ENCODE measurements at regions not wholly inside any gene's neighbourhood (a gene's known extent, or its start where the extent isn't known, plus 50 kb on each side); places are given as distances from the start of the nearest gene placed in this dataset.
"Not testable (repeated sequence)": the region's sequence is repeated elsewhere in the genome, so short reads cannot be mapped to it uniquely, and the experiment has no call there.

DNA sequence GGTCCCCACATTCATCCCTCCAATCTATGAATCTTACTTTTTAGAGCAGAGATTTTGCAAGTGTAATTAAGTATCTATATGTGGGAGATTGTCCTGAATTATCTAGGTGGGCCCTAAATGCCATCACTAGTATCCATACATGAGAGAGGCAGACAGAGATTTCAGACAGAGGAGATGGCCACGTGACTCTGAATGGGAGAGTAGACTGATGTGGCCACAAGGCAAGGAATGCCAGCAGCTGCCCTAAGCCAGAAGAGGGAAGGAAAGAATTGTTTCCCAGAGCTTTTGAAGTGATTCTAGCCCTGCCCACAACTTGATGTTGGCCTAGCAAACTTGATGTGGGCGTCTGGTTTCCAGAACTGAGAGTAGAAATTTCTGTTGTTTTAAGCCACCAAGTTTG, 90.1 kb upstream of the PCAT7 start:
- FAIRE-seq (no peak), DNase-seq (no peak)
- Histone ChIP-seq H3K9me3 (ENCODE audit: control insufficient read depth in 2 of 3, insufficient read depth in 1 of 3, low read length in 3 of 3) (peaks cover 0 to 12% (median 2%) of the 10 kb centered on the region in 3 donors), H3K4me3 (ENCODE audit: low read length in 3 of 3) (no peak overlapping the region), H3K36me3 (ENCODE audit: control insufficient read depth in 2 of 3, insufficient read depth in 3 of 3, low read length in 3 of 3) (peaks cover 2 to 14% (median 11%) of the 10 kb centered on the region in 3 donors), H3K27ac (ENCODE audit: low read depth in 2 of 2, low read length in 2 of 2) (no peak overlapping the region), H3K27me3 (ENCODE audit: control insufficient read depth, insufficient read depth, low read length) (no peaks in the 10 kb centered on the region), H3K4me1 (ENCODE audit: control insufficient read depth in 2 of 3, insufficient read depth in 2 of 3, low read depth in 1 of 3, low read length in 3 of 3) (no peaks in the 10 kb centered on the region), H3K9ac (ENCODE audit: low read length in 3 of 3) (no peak overlapping the region)
- intact Hi-C loops (cut with DNase I) = no loop called here
- TF ChIP-seq CTCF (IDR thresholded peaks at IDR 0.05; ENCODE audit: borderline replicate concordance, extremely low read depth, insufficient read depth) = no peak

DNA sequence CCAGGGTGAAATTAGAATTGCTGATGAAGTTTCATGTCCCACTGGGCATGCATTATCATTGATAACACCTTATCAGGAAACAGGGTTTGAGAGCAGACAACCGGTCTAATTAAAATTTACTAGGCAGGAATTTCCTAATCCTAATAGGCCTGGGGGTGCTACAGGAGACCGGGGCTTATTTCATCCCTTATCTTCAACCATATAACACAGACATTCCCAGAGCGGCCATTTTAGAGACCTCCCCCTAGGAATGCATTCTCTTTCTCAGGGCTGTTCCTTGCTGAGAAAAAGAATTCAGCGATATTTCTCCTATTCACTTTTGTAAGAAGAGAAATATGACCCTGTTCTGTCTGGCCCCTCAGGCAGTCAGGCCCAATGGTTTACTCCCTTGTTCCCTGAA, 82.8 kb upstream of the PCAT7 start:
- FAIRE-seq; intact Hi-C loops (cut with DNase I); H3K4me3 ChIP-seq (ENCODE audit: low read length in 3 of 3); DNase-seq; H3K27me3 ChIP-seq (ENCODE audit: control insufficient read depth, insufficient read depth, low read length); H3K36me3 ChIP-seq (ENCODE audit: control insufficient read depth in 2 of 3, insufficient read depth in 3 of 3, low read length in 3 of 3); H3K4me1 ChIP-seq (ENCODE audit: control insufficient read depth in 2 of 3, insufficient read depth in 2 of 3, low read depth in 1 of 3, low read length in 3 of 3); H3K27ac ChIP-seq (ENCODE audit: low read depth in 2 of 2, low read length in 2 of 2); H3K9ac ChIP-seq (ENCODE audit: low read length in 3 of 3): not testable (repeated sequence)
- H3K9me3 ChIP-seq (ENCODE audit: control insufficient read depth in 2 of 3, insufficient read depth in 1 of 3, low read length in 3 of 3) = peaks cover 0 to 10% (median 0%) of the 10 kb centered on the region in 3 donors

- Histone ChIP-seq H3K27ac (ENCODE audit: low read depth in 2 of 2, low read length in 2 of 2) (no peak overlapping the region), H3K9me3 (ENCODE audit: control insufficient read depth in 2 of 3, insufficient read depth in 1 of 3, low read length in 3 of 3) (peaks cover 0 to 10% (median 0%) of the 10 kb centered on the region in 3 donors), H3K4me3 (ENCODE audit: low read length in 3 of 3) (no peak overlapping the region), H3K36me3 (ENCODE audit: control insufficient read depth in 2 of 3, insufficient read depth in 3 of 3, low read length in 3 of 3) (no peaks in the 10 kb centered on the region), H3K27me3 (ENCODE audit: control insufficient read depth, insufficient read depth, low read length) (no peaks in the 10 kb centered on the region), H3K4me1 (ENCODE audit: control insufficient read depth in 2 of 3, insufficient read depth in 2 of 3, low read depth in 1 of 3, low read length in 3 of 3) (no peaks in the 10 kb centered on the region), H3K9ac (ENCODE audit: low read length in 3 of 3) (no peak overlapping the region)
- DNase-seq = no peak
- no peak for FAIRE-seq
- intact Hi-C loops (cut with DNase I) = no loop called here
- no peak for TF ChIP-seq CTCF (IDR thresholded peaks at IDR 0.05; ENCODE audit: borderline replicate concordance, extremely low read depth, insufficient read depth)
Measured at GRCh38 chr9:94472806-94473360, 82.0 kb upstream of the PCAT7 start.

DNA sequence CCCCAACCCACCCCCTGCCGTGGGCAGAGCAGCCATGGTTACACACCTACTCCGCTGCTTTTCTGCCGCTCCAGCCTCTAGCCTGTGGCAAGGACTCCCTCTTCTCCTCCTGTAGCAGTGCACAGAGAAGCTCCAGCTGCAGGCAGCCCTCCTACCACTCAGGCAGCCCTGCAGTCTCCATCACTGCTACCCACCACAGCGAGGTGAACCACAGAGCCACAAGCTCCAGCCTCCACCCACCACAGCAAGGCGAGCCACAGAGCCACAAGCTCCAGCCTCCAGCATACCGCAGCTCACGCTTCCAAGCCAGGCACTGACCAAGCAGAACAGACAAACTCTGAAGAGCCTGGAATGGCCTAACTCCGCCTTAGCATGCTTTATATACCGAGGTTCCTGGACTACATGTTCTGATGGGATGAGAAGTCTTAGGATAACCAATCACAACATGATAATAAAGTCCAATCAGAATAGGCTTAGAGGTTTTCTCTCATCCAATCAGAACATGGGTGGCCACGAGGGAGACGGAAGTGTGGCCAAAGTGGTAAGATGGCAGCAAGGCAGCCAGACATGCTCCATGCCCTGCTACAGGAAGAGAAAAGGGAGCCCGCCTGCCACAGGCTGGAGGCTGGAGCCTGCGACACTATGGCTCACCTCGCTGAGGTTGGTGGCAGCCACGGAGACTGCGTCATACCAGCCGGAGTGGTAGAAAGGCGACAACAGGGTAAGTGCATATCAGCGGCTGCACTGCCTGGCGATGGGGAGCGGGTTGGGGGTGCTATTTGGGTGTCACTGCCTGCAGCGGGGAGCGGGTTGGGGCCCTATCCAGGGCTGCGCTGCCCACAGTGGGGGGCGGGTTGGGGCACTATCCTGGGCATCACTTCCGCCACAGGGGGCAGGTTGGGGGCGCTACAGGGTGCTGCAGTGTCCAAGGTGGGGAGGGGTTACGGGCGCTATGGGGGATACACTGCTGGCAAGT, 75.8 kb upstream of the PCAT7 start:
- Histone ChIP-seq H3K4me1 (ENCODE audit: control insufficient read depth in 2 of 3, insufficient read depth in 2 of 3, low read depth in 1 of 3, low read length in 3 of 3) (no peaks in the 10 kb centered on the region), H3K36me3 (ENCODE audit: control insufficient read depth in 2 of 3, insufficient read depth in 3 of 3, low read length in 3 of 3) (no peaks in the 10 kb centered on the region), H3K4me3 (ENCODE audit: low read length in 3 of 3) (no peak overlapping the region), H3K27ac (ENCODE audit: low read depth in 2 of 2, low read length in 2 of 2) (no peak overlapping the region), H3K9ac (ENCODE audit: low read length in 3 of 3) (no peak overlapping the region), H3K9me3 (ENCODE audit: control insufficient read depth in 2 of 3, insufficient read depth in 1 of 3, low read length in 3 of 3) (no peaks in the 10 kb centered on the region), H3K27me3 (ENCODE audit: control insufficient read depth, insufficient read depth, low read length) (no peaks in the 10 kb centered on the region)
- no peak for FAIRE-seq
- DNase-seq = no peak
- TF ChIP-seq CTCF (IDR thresholded peaks at IDR 0.05; ENCODE audit: borderline replicate concordance, extremely low read depth, insufficient read depth) = no peak
- intact Hi-C loops (cut with DNase I) = no loop called here
